Fibroblast of the conjunctiva (primary cell): ENCODE measurements at regions not wholly inside any gene's neighbourhood (a gene's known extent, or its start where the extent isn't known, plus 50 kb on each side); places are given as distances from the start of the nearest gene placed in this dataset.

Experiments
- DNase-seq: peaks from one replicate; pipeline ENCODE4 v3.0.0-alpha.2; 2010; ENCODE audit warnings: low read depth

GRCh38 chr2:12417786-12418185, 298.9 kb upstream of the TRIB2 start:
- DNase-seq: no peak

- DNase-seq: no peak
Observed at GRCh38 chr2:12419803-12420202, 296.9 kb upstream of the TRIB2 start.

- DNase-seq: no peak
Observed at GRCh38 chr2:12421046-12421445, 295.7 kb upstream of the TRIB2 start.

GRCh38 chr2:12424219-12424618, 292.5 kb upstream of the TRIB2 start:
- DNase-seq: no peak

- DNase-seq: no peak
Observed at GRCh38 chr2:12424809-12425208, 291.9 kb upstream of the TRIB2 start.

- DNase-seq: no peak
Observed at GRCh38 chr2:12428324-12428723, 288.4 kb upstream of the TRIB2 start.

GRCh38 chr2:12428786-12429185, 287.9 kb upstream of the TRIB2 start:
- no peak for DNase-seq

GRCh38 chr2:12429779-12430406, 286.8 kb upstream of the TRIB2 start:
- DNase-seq: no peak

- no peak for DNase-seq
Observed at GRCh38 chr2:12430407-12431133, 286.2 kb upstream of the TRIB2 start.

- no peak for DNase-seq
Observed at GRCh38 chr2:12432985-12433625, 283.6 kb upstream of the TRIB2 start.

GRCh38 chr2:12433626-12433990, 283.1 kb upstream of the TRIB2 start:
- DNase-seq: no peak

GRCh38 chr2:12434630-12435098, 282.1 kb upstream of the TRIB2 start:
- DNase-seq: no peak

GRCh38 chr2:12435430-12436222, 281.1 kb upstream of the TRIB2 start:
- no peak for DNase-seq

GRCh38 chr2:12436483-12436882, 280.3 kb upstream of the TRIB2 start:
- DNase-seq: no peak

GRCh38 chr2:12436935-12437561, 279.7 kb upstream of the TRIB2 start:
- DNase-seq: no peak

GRCh38 chr2:12440731-12441130, 276.0 kb upstream of the TRIB2 start:
- DNase-seq: no peak

- DNase-seq: no peak
Observed at GRCh38 chr2:12441750-12442475, 274.8 kb upstream of the TRIB2 start.

GRCh38 chr2:12442476-12442847, 274.3 kb upstream of the TRIB2 start:
- DNase-seq: no peak

GRCh38 chr2:12448846-12449505, 267.8 kb upstream of the TRIB2 start:
- no peak for DNase-seq

GRCh38 chr2:12451726-12452125, 265.0 kb upstream of the TRIB2 start:
- no peak for DNase-seq

GRCh38 chr2:12452185-12452584, 264.6 kb upstream of the TRIB2 start:
- DNase-seq: no peak
